GM12878 (cell line): ENCODE measurements at regions not wholly inside any gene's neighbourhood (a gene's known extent, or its start where the extent isn't known, plus 50 kb on each side); places are given as distances from the start of the nearest gene placed in this dataset.

ENCODE experiments used
- CBFB ChIP-seq: IDR thresholded peaks from 2 replicates; pipeline ENCODE4 v1.6.1; 2016; ENCODE audit warnings: antibody characterized with exemption, low read depth
- CTCF ChIP-seq, 3 experiments: IDR thresholded peaks in 2 of 3; conservative IDR thresholded peaks in 1 of 3; 2 replicates each; pipeline ENCODE4 v1.5.1; 2011; ENCODE audit warnings: low read depth in 3 of 3, low read length in 3 of 3, mild to moderate bottlenecking in 3 of 3, control low read depth in 2 of 3, moderate library complexity in 2 of 3, inconsistent platforms in 1 of 3, mixed read lengths in 1 of 3; ENCODE audit not compliant: control insufficient read depth in 2 of 3, insufficient read depth in 1 of 3; ENCODE audit errors: extremely low read depth in 1 of 3
- FOS ChIP-seq: IDR thresholded peaks from 3 replicates; pipeline ENCODE4 v1.6.1; 2011; ENCODE audit warnings: borderline replicate concordance; ENCODE audit not compliant: insufficient read length; ENCODE audit errors: extremely low read depth
- JUNB ChIP-seq: IDR thresholded peaks from 2 replicates; pipeline ENCODE4 v1.6.1; 2016; ENCODE audit warnings: antibody characterized with exemption, mild to moderate bottlenecking
- NFIC ChIP-seq: IDR thresholded peaks from 2 replicates; pipeline ENCODE4 v1.6.1; 2012; ENCODE audit warnings: low read depth, mild to moderate bottlenecking, inconsistent platforms, low read length, moderate library complexity
- POLR2AphosphoS5 ChIP-seq: IDR thresholded peaks from 2 replicates; pipeline ENCODE4 v1.6.1; 2011; ENCODE audit warnings: mild to moderate bottlenecking, low read length, inconsistent platforms
- SMAD1 ChIP-seq: fragments of 450-650 bp; IDR thresholded peaks from 2 replicates; pipeline ENCODE4 v1.6.1; 2018; ENCODE audit warnings: mild to moderate bottlenecking, low read depth; ENCODE audit not compliant: partially characterized antibody

GRCh38 chr10:123455861-123456260, 210.3 kb upstream of the GPR26 start:
- TF ChIP-seq CTCF (IDR thresholded peaks at IDR 0.05 in 2 of 3, conservative IDR thresholded peaks at IDR 0.05 in 1 of 3; ENCODE audit: control insufficient read depth in 2 of 3, extremely low read depth in 1 of 3, insufficient read depth in 1 of 3, low read depth in 3 of 3, low read length in 3 of 3), result no peak
- TF ChIP-seq FOS, result no peak
- no peak for TF ChIP-seq CBFB
- no peak for TF ChIP-seq JUNB
- no peak for TF ChIP-seq NFIC
- no peak for TF ChIP-seq POLR2AphosphoS5
- TF ChIP-seq SMAD1, result no peak
